ENCODE measurements at regions not wholly inside any gene's neighbourhood (a gene's known extent, or its start where the extent isn't known, plus 50 kb on each side); places are given as distances from the start of the nearest gene placed in this dataset.

DNA sequence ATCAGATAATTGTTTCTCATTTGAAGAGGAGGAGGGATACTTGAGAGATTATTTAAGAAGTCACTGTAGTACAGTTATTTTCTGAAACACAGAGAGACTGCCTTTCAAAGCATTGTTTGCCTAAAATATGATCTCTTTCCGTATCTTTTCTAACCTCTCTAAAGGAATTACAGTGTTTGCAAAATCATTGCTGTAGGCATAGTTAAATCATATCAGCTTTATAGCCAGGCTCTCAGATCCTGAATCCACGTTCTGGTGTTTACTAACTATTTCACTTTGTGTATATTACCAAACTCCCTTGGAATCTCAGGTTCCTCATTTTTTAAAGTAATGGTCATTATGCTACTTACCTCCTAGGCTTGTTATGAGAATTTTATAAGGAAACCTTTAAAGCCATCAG, 1151.6 kb upstream of the CDH9 start:
- no peak overlapping the region for H3K27ac ChIP-seq (ENCODE audit: low read depth, low read length)
- TF ChIP-seq CHD1 (IDR thresholded peaks at IDR 0.05; ENCODE audit: low read depth, low read length): no peak
- no peak for TF ChIP-seq BRCA1 (IDR thresholded peaks at IDR 0.05; ENCODE audit: low read depth, low read length)
- TF ChIP-seq MAFK (IDR thresholded peaks at IDR 0.05; ENCODE audit: low read depth, low read length): no peak
- H2BK120ac ChIP-seq (replicated peaks; ENCODE audit: low read depth, low read length): no peak overlapping the region
- H2BK20ac ChIP-seq (ENCODE audit: low read length): no peak overlapping the region
- no peak overlapping the region for H2AK5ac ChIP-seq (ENCODE audit: low read depth, low read length)
- no peaks in the 10 kb centered on the region for H3K36me3 ChIP-seq (ENCODE audit: control insufficient read depth in 2 of 4, insufficient read depth in 4 of 4, low read length in 3 of 4)
- no peaks in the 10 kb centered on the region for H3K4me1 ChIP-seq (replicated peaks in 1 of 4; ENCODE audit: control insufficient read depth in 3 of 4, insufficient read depth in 4 of 4, low read length in 3 of 4)
- H2AFZ ChIP-seq (ENCODE audit: low read length): no peak overlapping the region
- CTCF ChIA-PET (ENCODE audit: partially characterized antibody): interaction anchor here (0.6 kb wide), 1 partner anchor 13 kb away, joined by 3 read pairs; no protein-coding TSS in a partner anchor
- no peaks in the 10 kb centered on the region for H3K79me2 ChIP-seq (ENCODE audit: control insufficient read depth in 1 of 2, insufficient read depth in 2 of 2, low read length in 2 of 2)
- H3K23me2 ChIP-seq (ENCODE audit: low read depth, low read length): no peaks in the 10 kb centered on the region
- no peak overlapping the region for H3K18ac ChIP-seq (ENCODE audit: extremely low read depth, low read length)
- no peaks in the 10 kb centered on the region for H3K9me3 ChIP-seq (ENCODE audit: insufficient read depth in 2 of 2, low read depth in 1 of 2, low read length in 1 of 2)
- FAIRE-seq: no peak
- H2BK12ac ChIP-seq (ENCODE audit: low read depth, low read length): no peak overlapping the region
- H3K14ac ChIP-seq (ENCODE audit: insufficient read length): no peak overlapping the region
- no peaks in the 10 kb centered on the region for H4K20me1 ChIP-seq (replicated peaks in 1 of 2; ENCODE audit: control insufficient read depth in 1 of 2, insufficient read depth in 2 of 2, low read length in 2 of 2)
- no peaks in the 10 kb centered on the region for H3K79me1 ChIP-seq (ENCODE audit: low read depth, low read length)
- H3K4ac ChIP-seq (replicated peaks; ENCODE audit: insufficient read length, low read depth, low read length): no peak overlapping the region
- H2BK15ac ChIP-seq (ENCODE audit: low read length): no peak overlapping the region
- no peak overlapping the region for H3K56ac ChIP-seq (replicated peaks; ENCODE audit: insufficient read length, low read depth, low read length)
- H3K23ac ChIP-seq (ENCODE audit: insufficient read length): no peak overlapping the region
- DNase-seq (ENCODE audit: low read depth in 1 of 2, low spot score in 2 of 2): no peak
- H4K5ac ChIP-seq (ENCODE audit: insufficient read length, low read depth, low read length): no peak overlapping the region
- H4K91ac ChIP-seq (replicated peaks; ENCODE audit: insufficient read length, low read length): no peak overlapping the region
- no peak overlapping the region for H3K9ac ChIP-seq (replicated peaks in 1 of 4; ENCODE audit: extremely low read depth in 1 of 4, low read depth in 3 of 4, low read length in 3 of 4)
- no peak overlapping the region for H3K4me2 ChIP-seq (ENCODE audit: insufficient read depth in 1 of 2, low read depth in 2 of 2, low read length in 2 of 2)
- POLR2A ChIA-PET (ENCODE audit: partially characterized antibody): no interaction called here
- no peak overlapping the region for H4K8ac ChIP-seq (ENCODE audit: extremely low read depth, insufficient read depth, low read length)
- H3K4me3 ChIP-seq (ENCODE audit: extremely low read depth in 1 of 4, insufficient read depth in 2 of 4, low read depth in 3 of 4, low read length in 4 of 4): no peak overlapping the region
- H2BK5ac ChIP-seq (ENCODE audit: low read depth, low read length): no peak overlapping the region
- no peaks in the 10 kb centered on the region for H3K27me3 ChIP-seq (replicated peaks in 1 of 4; ENCODE audit: control insufficient read depth in 3 of 4, extremely low read depth in 1 of 4, insufficient read depth in 3 of 4, low read length in 3 of 4)
- WGBS, 2 experiments (ENCODE audit: extremely low coverage in 1 of 2, insufficient coverage in 1 of 2, insufficient read length in 1 of 2, insufficient replicate concordance in 2 of 2, low coverage in 1 of 2, low lambda C conversion rate in 2 of 2, missing lambda C conversion rate in 1 of 2): 90% methylated on average over 2 of the region's 2 CpGs; no CpG with 5 or more reads in 1 of the 2 experiments

Measured in H1 (cell line).